Daoy (cell line): ENCODE measurements at regions not wholly inside any gene's neighbourhood (a gene's known extent, or its start where the extent isn't known, plus 50 kb on each side); places are given as distances from the start of the nearest gene placed in this dataset.
"Not testable (repeated sequence)": the region's sequence is repeated elsewhere in the genome, so short reads cannot be mapped to it uniquely, and the experiment has no call there.

ENCODE experiments used
- DNase-seq: peaks from one replicate; pipeline ENCODE4 v3.0.0-alpha.2; 2015; ENCODE audit warnings: low read depth

DNA sequence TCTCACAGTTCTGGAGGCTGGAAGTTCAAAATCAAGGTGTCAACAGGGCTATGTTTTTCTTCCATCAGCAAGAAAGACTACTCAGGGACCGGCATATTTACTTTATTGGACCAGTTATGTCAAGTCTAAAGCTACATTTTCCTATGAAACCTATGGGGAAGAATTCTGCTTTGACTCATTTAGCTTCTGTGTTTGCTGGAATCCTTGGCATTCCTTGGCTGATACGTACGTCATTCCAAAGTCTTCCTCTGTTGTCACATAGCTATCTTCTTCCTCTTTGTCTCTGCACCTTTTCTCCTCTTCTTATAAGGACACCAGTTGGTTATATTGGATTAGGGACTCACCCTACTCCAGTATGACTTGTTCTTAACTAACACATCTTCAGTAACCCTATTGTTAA is 137.4 kb upstream of the FBXO11 start:
- DNase-seq = no peak

DNA sequence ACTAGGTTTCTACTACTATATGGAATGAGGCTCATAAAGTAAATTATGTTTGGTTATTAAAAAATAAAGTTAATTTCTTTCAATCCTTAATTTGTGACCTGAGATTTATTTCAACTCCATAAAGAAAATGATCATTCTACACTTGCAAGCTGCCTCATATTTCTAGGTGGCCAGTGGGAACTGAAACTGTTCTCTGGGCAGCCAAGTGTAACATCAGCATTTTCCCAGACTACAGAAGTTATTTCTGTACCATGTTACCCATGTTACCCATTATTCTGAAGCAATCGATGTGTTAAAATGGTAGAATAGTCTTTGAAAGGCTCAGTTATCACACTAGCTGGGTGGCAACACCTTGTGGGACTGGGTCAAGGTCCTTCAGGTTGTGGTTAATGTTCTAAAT is 139.3 kb upstream of the FBXO11 start:
- DNase-seq = no peak

DNA sequence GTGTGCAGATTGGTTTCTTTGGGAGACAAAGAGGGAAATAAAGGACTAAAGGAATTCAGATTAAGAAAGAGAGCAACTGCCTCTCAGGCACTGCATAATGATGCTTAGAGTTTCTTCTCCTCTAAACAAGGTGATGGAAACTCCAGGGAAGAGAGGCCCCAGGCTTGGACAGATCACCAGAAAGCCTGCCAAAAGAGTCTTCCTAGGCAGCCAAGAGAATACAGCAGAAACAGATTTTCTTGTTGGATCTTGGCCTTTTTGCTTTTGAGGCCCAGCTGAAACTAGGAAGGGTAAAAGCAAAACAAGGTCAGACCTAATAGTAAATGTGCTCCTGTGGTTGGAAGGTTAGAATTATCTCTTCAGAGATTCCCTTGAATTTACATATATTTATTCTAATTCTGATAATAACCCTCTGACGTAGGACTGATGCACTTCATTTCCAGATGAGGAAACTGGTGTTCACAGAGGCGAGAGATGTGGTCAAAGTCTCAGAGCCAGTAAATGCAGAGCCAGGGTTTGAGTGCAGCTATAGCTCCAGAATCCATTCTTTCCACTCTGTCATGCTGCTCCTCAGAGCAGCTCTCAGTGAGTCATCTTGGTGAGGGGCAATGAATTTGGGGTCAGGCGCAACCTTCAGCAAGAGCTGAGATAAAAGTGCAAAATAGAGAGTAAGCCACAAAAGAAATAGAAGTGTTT is 142.3 kb upstream of the FBXO11 start:
- no peak for DNase-seq

DNA sequence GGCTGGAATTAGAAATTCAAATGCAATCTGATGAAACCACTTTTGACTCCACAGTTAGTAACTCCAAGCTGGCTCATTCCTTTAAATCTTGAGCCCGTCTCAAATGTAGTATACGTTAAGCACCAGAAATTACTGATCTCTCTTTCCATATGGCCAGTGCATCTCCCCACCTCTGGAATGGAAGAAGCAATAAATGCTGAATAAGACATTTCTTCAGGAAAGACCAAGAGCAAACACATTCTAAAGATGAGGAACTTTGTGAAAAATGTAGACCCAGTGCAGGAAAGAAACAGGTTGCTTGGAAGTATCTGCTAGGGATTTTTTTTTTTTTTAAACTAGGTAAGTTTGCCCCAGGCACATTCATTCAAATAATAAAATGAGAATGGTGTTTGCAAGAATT is 143.1 kb upstream of the FBXO11 start:
- no peak for DNase-seq

DNA sequence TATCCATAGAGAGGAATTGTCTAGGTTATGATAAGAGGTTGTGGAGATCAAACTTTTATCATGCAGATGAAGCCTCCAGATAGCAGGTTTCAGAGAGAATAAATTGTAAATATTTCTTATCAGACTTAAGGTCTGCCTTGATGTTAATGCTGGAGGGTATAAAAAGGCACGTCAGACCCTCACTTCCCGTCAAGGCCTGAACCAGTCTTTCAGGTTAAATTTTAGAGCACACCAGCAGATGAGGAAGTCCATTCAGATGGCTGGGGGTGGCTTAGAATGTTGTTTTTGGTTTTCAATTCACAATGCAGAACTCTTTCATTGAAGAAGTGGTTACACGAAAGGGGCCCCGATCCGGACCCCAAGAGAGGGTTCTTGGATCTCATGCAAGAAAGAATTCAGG is 144.4 kb upstream of the FBXO11 start:
- DNase-seq = no peak

DNA sequence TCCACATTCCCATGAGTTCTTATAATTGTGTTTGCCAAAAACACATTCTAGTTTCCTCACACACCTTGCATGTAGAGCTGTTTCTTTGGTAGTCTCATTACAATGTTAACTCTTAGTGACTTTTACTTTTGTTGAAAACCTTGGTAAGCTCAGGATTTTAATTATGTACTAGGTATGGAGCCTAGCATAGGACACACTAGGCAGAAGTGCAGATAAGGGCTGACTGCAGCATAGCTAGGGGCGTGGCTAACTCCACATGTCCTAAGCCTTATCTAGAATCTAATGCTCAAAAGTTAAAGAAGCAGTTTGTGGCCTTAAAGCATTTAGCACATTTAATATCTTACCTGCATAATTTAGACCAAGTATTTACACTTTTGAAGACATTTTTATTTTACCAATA is 153.7 kb upstream of the FBXO11 start:
- DNase-seq = no peak

DNA sequence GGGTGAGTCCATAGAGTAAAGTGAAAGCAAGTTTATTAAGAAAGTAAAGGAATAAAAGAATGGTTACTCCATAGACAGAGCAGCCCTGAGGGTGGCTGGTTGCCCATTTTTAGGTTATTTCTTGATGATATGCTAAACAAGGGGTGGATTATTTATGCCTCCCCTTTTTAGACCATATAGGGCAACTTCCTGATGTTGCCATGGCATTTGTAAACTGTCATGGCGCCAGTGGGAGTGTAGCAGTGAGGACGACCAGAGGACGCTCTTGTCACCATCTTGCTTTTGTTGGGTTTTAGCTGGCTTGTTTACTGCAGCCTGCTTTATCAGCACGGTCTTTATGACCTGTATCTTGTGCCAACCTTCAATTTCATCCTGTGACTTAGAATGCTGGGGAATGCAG is 155.4 kb upstream of the FBXO11 start:
- DNase-seq = not testable (repeated sequence)

DNA sequence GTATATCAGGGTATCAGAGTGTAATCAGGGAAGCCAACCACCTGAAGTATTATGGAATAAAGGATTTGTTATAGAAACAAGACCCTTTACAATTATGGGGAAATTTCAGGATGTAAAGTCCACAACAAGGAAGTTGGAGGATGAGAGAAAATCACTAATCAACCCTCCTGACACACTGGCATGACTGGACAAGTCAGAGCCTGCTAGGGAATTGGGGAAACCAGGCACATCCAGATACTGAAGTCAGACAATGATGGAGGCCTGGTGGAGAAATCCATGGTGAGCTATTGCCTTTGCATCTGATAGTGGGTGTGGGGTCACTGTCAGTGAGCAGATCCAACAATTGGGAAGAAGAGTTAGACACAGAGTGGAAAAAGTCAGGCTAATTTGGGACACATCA is 158.8 kb upstream of the FBXO11 start:
- DNase-seq = no peak

DNA sequence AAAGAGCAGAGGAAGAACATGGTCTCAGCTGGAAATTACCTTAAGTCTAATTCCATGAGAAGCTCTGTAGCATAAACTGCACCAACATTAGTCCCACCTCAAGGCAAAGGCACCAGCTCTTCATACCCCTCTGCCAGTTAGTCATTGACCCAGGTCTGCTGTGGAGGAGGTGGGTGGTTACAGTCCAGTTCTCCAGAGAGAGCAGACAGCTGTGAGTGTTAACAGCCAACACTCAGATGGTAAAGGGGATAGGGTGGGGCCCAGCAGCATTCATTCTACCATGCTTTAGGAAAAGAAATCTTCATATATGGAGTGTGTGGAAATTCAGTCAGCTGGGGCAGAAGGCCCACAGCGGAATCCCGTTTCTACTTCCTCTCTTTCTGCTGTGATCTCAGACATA is 159.7 kb upstream of the FBXO11 start:
- no peak for DNase-seq

DNA sequence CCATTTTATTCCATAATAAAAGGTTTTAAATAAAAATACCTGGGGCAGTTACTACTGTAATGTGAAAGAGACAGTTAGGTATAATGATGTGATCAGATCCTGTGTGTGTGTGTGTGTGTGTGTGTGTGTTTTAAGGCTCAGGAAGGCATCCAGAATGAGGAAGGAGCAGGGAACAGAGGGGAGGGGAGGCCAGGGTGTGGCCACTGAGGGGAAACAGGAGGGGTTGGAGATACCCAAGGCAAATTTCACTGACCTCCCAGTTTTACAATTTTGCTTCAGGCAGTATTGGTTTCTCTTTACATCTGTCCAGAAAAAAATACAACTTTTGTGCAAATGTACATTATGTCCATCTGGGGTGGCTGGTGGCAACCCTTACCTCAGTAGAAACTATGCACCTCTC is 163.5 kb upstream of the FBXO11 start:
- DNase-seq = no peak

DNA sequence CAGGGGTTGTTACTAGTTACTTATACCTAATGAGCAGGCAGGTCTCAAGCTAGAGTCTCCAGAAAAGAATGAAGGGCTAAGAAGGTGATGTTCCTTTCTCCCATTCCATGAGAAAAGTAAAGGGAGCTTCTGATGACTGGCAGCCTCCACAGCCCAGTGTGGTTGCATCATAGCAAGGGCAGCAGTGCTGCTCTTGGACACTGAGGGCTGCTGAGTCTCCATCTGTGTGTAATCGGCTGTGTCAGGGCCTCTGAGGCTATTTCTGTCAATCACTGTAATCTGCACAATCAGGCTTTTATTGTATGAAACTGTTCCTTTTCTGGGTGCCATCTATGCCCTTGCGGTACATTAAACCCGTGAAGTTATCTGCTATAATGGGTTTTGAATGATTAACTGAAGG is 164.1 kb upstream of the FBXO11 start:
- DNase-seq = no peak

DNA sequence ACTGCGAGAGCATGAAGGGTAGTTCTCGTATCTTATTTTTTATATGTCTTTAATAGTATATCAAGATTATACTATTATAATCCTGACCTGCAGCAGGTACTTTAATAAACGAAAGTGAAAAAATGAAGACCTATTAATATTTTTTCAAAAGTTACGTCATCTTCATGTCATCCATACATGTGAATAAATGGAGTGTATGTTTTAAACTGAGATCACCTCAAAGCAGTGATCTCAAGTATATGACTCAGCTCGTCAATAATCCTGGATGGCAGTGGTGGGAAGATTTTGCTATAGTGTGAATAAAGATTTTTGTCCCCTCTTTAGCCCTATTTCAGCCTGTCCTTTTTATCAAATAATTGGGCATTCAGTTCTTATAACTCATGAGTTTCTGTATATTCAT is 166.3 kb upstream of the FBXO11 start:
- no peak for DNase-seq

DNA sequence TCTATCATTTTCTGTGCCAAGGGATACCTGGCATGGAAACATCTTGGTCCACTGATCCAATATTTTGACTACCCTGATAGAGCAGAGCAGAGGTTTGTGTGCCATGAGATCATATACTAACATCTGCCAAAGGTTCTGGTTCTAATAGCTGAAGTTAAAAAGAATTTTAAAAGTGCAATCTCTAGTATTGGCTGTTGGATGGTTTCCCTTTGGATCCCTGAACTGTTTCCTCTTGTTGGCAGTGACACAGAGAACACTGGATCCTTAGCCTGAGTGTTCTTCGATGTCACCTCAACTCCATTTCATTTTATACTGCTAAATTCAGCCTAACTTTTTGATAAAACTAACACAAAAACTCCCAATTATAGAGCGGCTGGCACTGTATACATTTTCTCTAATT is 169.3 kb upstream of the FBXO11 start:
- no peak for DNase-seq

DNA sequence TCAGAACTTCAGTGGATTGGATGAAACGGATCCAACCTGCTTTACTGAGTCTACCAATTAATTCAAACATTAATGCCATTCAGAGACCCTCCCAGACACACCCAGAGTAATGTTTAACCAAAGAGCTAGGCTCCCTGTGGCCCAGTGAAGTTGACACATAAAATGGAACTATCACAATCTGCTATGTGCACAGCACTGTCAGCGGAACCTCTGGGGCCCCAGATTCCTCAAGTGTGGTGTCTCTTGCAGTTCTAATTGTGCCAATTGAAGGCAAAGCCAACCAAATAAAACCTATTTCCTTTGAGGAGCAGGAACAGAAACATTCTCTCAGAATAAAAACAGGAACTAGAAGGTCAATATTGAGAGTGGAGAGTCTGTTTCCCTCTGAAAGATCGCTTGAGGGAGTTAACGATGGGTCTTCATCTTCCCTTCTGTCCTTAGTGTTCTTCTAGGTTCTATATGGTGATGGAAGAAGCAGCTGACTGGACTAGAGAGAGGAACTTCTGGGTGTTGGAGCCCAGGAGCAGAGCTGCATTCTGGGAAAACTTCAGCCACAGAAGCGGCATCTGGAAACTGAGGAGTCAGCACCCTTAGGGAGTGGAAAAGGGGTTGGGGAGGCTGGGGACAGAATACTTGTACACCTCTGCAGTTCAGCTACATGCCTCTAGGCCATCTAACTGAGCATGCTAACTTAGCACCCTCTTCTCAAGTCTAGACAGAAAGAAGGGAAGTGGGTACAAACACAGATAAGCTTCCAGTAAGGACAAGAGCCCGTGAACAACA is 174.4 kb upstream of the FBXO11 start:
- no peak for DNase-seq

DNA sequence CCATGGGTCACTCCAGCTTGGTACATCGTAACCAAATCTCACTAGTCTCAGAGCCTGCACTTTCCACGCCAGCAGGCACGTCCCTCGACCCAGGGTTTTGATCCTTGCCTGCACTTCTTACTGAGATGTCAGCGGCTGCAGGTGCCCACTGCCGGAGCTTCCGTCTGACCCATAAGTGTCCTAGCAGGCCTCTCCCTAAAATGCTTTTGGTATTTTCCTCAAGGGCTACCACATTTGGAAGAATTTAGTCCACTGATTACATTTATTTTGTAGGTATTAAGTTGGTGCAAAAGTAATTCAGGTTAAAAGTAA is 175.0 kb upstream of the FBXO11 start:
- DNase-seq = no peak

DNA sequence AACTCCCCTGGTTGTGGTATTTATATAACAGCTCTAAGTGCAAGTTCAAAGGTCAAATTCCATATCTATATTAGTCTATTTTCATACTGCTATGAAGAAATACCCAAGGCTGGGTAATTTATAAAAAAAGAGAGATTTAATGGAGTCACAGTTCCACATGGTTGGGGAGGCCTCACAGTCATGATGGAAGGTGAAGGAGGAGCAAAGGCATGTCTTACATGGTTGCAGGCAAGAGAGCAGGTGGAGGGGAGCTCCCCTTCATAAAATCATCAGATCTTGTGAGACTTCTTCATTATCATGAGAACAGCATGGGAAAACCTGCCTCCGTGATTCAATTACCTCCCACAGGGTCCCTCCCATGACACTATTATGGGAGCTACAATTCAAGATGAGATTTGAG is 179.6 kb upstream of the FBXO11 start:
- no peak for DNase-seq

DNA sequence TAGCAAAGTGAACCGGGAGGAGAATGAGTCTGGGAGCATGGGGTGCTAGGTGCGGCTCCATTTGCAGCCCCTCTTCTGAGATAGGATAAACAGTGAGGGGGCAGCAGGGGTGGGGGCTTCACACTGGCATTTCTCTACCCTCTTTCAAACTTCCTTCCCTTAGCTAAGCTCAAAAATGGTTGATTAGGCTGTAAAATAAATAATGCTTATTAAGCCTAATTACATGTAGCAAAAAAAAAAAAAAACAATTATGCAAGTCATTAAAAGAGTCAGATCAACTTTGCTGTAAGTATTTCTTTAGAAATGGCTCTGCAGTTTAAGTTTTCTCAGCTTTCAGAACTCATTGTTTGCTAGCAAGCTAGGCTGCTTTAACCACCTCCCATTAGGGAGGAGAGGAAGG is 182.7 kb upstream of the FBXO11 start:
- no peak for DNase-seq

DNA sequence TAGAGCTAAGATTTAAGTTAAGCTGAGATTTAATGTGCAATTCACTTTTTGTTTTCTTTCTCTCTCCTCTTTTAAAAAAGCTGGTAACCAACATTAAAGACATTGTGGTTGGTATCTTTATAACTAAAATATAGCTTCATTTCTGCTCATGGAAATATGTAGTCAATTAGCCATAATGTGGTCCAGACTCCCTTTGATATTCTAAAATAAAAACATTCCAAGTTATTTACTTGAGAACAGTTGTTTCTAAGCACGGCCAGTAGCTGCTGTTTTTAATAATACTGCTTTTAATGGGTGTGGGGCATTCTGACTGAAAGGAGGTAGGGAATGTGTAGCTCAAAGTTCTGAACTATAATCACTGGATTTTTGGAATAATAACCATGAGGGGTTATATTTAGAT is 183.3 kb upstream of the FBXO11 start:
- DNase-seq = no peak

DNA sequence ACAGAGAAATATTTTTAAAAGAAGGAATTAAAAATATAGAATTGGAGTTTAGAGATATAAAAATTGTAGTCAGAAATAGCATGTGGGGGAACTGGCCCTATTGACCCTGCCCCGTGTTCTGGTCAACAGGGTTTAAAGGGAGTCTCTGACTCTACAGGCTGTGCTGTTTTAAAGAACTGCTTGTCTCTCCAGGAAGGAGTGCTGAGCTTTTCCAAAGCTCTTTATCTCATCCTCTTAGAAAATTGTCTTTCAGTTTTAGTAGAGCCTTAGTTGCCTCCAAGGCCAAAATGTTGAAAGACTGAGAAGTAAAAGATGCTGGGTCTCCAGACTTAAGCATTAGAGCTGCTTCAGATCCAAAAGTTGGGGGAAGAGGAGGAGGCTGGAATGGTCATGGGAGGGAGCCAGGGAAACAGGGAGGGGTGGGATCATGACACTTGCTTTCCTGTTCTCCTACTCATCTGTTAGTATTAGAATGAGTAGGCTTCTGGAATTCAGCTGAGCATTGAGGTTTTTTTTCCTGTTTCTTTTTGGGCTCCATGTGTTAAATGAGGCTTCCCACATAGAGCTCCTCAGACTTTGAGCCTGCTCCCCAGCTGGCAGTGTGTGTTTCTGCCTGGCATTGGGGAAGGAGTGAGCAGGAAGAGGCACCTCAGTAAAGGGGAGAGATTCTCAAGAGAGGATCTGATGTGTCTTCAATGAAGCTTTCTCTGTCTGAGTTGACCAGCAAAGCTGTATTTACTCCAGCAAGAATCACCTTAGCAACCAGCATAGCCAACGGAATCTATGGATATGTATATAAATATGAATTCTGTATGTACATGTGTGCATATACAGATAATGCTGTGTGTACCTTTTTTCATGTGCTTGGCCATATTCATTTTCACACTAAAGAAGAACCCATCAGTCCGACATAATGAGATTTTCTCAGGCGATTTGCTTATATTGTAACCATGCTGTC is 186.8 kb upstream of the FBXO11 start:
- no peak for DNase-seq

DNA sequence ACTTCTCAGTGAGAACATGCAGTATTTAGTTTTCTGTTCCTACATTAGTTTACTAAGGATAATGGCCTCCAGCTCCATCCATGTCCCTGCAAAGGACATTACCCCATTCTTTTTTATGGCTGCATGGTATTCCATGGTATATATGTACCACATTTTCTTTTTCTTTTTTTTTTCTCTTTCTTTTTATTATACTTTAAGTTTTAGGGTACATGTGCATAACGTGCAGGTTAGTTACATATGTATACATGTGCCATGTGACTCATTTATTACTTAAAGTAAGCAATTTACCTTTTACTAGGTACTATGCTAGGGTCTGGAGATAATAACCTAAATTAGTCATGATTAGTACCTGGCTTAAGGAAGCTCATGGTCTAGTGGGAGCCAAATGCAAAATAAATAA is 190.5 kb upstream of the FBXO11 start:
- DNase-seq = not testable (repeated sequence)

DNA sequence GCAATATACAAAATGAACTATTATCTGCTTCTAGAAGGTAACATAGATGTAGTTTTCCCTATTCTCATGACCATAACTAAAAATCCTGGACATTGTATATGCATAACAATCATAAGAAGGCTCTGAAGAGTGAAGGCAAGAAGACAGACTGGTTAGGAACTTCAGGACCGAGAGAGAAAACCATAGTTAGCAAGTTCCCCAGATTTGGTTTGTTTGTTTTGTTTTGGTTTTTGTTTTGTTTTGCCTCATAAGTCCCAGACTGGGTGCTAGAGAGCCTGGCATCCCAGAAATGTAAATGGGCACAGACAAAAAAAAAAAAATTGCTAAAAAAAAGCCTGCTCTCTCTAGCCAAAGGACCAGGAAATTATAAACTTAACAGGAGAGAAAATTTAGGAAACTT is 192.2 kb upstream of the FBXO11 start:
- no peak for DNase-seq

DNA sequence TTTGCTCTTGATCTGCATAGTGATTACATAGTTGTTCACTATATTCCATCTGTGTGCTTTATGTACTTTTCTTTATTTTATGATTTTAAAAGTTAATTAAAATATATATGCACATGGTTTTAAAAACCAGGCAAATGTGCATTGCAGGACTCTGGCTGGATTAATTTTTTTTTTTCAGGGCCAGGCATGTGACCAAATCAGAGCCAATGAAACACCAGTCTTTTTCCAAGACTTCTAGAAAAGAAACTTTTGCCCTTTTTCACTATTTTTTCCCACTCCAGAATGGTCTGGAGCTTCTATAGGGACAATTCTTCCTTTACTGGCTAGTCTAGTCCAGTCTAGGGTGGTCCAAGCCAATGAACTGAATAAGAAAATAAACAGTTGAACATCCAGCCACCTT is 198.1 kb upstream of the FBXO11 start:
- DNase-seq = no peak

DNA sequence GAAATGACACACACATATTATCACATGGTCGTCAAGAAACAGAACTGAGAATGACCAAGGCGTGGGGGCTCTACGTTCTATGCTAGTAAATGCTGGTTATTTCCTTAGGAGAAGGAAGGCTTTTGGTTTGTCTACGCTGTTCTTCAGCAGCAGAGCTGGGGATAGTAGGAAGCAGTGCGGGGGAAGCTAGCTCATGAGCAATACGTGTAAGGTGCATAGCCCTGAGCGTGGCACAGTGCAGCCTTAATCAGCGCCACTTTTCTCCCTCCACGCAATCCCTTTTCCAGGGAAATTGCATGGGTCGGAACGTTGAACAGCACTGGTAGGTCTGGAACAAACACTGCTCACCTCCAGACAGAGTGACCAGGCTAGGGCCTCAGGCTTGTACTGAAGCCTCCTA is 199.6 kb upstream of the FBXO11 start:
- no peak for DNase-seq
